ENCODE measurements at regions not wholly inside any gene's neighbourhood (a gene's known extent, or its start where the extent isn't known, plus 50 kb on each side); places are given as distances from the start of the nearest gene placed in this dataset.
A peak's percentile ranks its signal among the peaks of the same experiment; 100 is the strongest.

- no peaks in the 10 kb centered on the region for H3K4me1 ChIP-seq (ENCODE audit: insufficient read depth, insufficient read length)
- H3K9ac ChIP-seq (ENCODE audit: insufficient read length, low read depth), result no peak overlapping the region
Observed at GRCh38 chr3:42028474-42028873, 62.7 kb upstream of the TRAK1 start.

GRCh38 chr3:42027571-42027970 lies 63.6 kb upstream of the TRAK1 start:
- Histone ChIP-seq H3K36me3 (ENCODE audit: insufficient read depth, insufficient read length, low read length) (no peaks in the 10 kb centered on the region), H3K4me3 (ENCODE audit: insufficient read length, low read depth) (no peak overlapping the region), H3K27me3 (ENCODE audit: insufficient read depth, insufficient read length) (no peaks in the 10 kb centered on the region), H3K4me1 (ENCODE audit: insufficient read depth, insufficient read length) (no peaks in the 10 kb centered on the region), H3K9ac (ENCODE audit: insufficient read length, low read depth) (no peak overlapping the region), H3K9me3 (ENCODE audit: insufficient read depth, low read length) (no peaks in the 10 kb centered on the region)
- TF ChIP-seq YY1 (IDR thresholded peaks at IDR 0.05; ENCODE audit: insufficient read depth, insufficient read length), result no peak
- TF ChIP-seq SUZ12 (IDR thresholded peaks at IDR 0.05; ENCODE audit: extremely low read depth, insufficient read depth, insufficient read length), result no peak
- no peak for TF ChIP-seq ZNF274 (IDR thresholded peaks at IDR 0.05; ENCODE audit: low read depth, low read length)
- DNase-seq (ENCODE audit: low read depth, low spot score), result no peak

More at GRCh38 chr3:42028474-42028873, 62.7 kb upstream of the TRAK1 start:
- no peak for DNase-seq (ENCODE audit: low read depth, low spot score)
- Histone ChIP-seq H3K9me3 (ENCODE audit: insufficient read depth, low read length) (no peaks in the 10 kb centered on the region), H3K36me3 (ENCODE audit: insufficient read depth, insufficient read length, low read length) (no peaks in the 10 kb centered on the region), H3K4me3 (ENCODE audit: insufficient read length, low read depth) (no peak overlapping the region), H3K27me3 (ENCODE audit: insufficient read depth, insufficient read length) (no peaks in the 10 kb centered on the region)
- TF ChIP-seq SUZ12 (IDR thresholded peaks at IDR 0.05; ENCODE audit: extremely low read depth, insufficient read depth, insufficient read length), result no peak
- TF ChIP-seq ZNF274 (IDR thresholded peaks at IDR 0.05; ENCODE audit: low read depth, low read length), result no peak
- TF ChIP-seq YY1 (IDR thresholded peaks at IDR 0.05; ENCODE audit: insufficient read depth, insufficient read length), result no peak

- no peaks in the 10 kb centered on the region for H3K4me1 ChIP-seq (ENCODE audit: insufficient read depth, insufficient read length)
- no peaks in the 10 kb centered on the region for H3K27me3 ChIP-seq (ENCODE audit: insufficient read depth, insufficient read length)
- no peak overlapping the region for H3K4me3 ChIP-seq (ENCODE audit: insufficient read length, low read depth)
- no peaks in the 10 kb centered on the region for H3K9me3 ChIP-seq (ENCODE audit: insufficient read depth, low read length)
- H3K36me3 ChIP-seq (ENCODE audit: insufficient read depth, insufficient read length, low read length), result no peaks in the 10 kb centered on the region
- H3K9ac ChIP-seq (ENCODE audit: insufficient read length, low read depth), result peak overlapping the region; percentile 52
- no peak for TF ChIP-seq SUZ12 (IDR thresholded peaks at IDR 0.05; ENCODE audit: extremely low read depth, insufficient read depth, insufficient read length)
- no peak for TF ChIP-seq YY1 (IDR thresholded peaks at IDR 0.05; ENCODE audit: insufficient read depth, insufficient read length)
- TF ChIP-seq ZNF274 (IDR thresholded peaks at IDR 0.05; ENCODE audit: low read depth, low read length), result no peak
- DNase-seq (ENCODE audit: low read depth, low spot score), result peak; percentile 88
Observed at GRCh38 chr3:42025370-42026138, 63.7 kb upstream of the ULK4 start.

- no peak for DNase-seq (ENCODE audit: low read depth, low spot score)
- Histone ChIP-seq H3K36me3 (ENCODE audit: insufficient read depth, insufficient read length, low read length) (no peaks in the 10 kb centered on the region), H3K4me3 (ENCODE audit: insufficient read length, low read depth) (no peak overlapping the region), H3K4me1 (ENCODE audit: insufficient read depth, insufficient read length) (no peaks in the 10 kb centered on the region), H3K27me3 (ENCODE audit: insufficient read depth, insufficient read length) (no peaks in the 10 kb centered on the region), H3K9me3 (ENCODE audit: insufficient read depth, low read length) (no peaks in the 10 kb centered on the region), H3K9ac (ENCODE audit: insufficient read length, low read depth) (peak overlapping the region; percentile 36)
- TF ChIP-seq YY1 (IDR thresholded peaks at IDR 0.05; ENCODE audit: insufficient read depth, insufficient read length) (no peak), SUZ12 (IDR thresholded peaks at IDR 0.05; ENCODE audit: extremely low read depth, insufficient read depth, insufficient read length) (no peak), ZNF274 (IDR thresholded peaks at IDR 0.05; ENCODE audit: low read depth, low read length) (no peak)
Observed at GRCh38 chr3:42024591-42025351, 62.9 kb upstream of the ULK4 start.

GRCh38 chr3:42023380-42023779 lies 61.5 kb upstream of the ULK4 start:
- Histone ChIP-seq H3K9me3 (ENCODE audit: insufficient read depth, low read length) (no peaks in the 10 kb centered on the region), H3K36me3 (ENCODE audit: insufficient read depth, insufficient read length, low read length) (no peaks in the 10 kb centered on the region), H3K4me3 (ENCODE audit: insufficient read length, low read depth) (no peak overlapping the region), H3K9ac (ENCODE audit: insufficient read length, low read depth) (no peak overlapping the region), H3K4me1 (ENCODE audit: insufficient read depth, insufficient read length) (no peaks in the 10 kb centered on the region), H3K27me3 (ENCODE audit: insufficient read depth, insufficient read length) (no peaks in the 10 kb centered on the region)
- TF ChIP-seq ZNF274 (IDR thresholded peaks at IDR 0.05; ENCODE audit: low read depth, low read length), result no peak
- no peak for TF ChIP-seq SUZ12 (IDR thresholded peaks at IDR 0.05; ENCODE audit: extremely low read depth, insufficient read depth, insufficient read length)
- TF ChIP-seq YY1 (IDR thresholded peaks at IDR 0.05; ENCODE audit: insufficient read depth, insufficient read length), result no peak
- DNase-seq (ENCODE audit: low read depth, low spot score), result no peak

GRCh38 chr3:42022355-42022754 lies 60.5 kb upstream of the ULK4 start:
- no peak for DNase-seq (ENCODE audit: low read depth, low spot score)
- H3K9ac ChIP-seq (ENCODE audit: insufficient read length, low read depth), result no peak overlapping the region
- H3K4me3 ChIP-seq (ENCODE audit: insufficient read length, low read depth), result no peak overlapping the region
- TF ChIP-seq YY1 (IDR thresholded peaks at IDR 0.05; ENCODE audit: insufficient read depth, insufficient read length), result no peak
- no peak for TF ChIP-seq SUZ12 (IDR thresholded peaks at IDR 0.05; ENCODE audit: extremely low read depth, insufficient read depth, insufficient read length)
- TF ChIP-seq ZNF274 (IDR thresholded peaks at IDR 0.05; ENCODE audit: low read depth, low read length), result no peak
- H3K4me1 ChIP-seq (ENCODE audit: insufficient read depth, insufficient read length), result no peaks in the 10 kb centered on the region
- no peaks in the 10 kb centered on the region for H3K36me3 ChIP-seq (ENCODE audit: insufficient read depth, insufficient read length, low read length)
- no peaks in the 10 kb centered on the region for H3K27me3 ChIP-seq (ENCODE audit: insufficient read depth, insufficient read length)
- H3K9me3 ChIP-seq (ENCODE audit: insufficient read depth, low read length), result no peaks in the 10 kb centered on the region

GRCh38 chr3:42020684-42021307 lies 58.9 kb upstream of the ULK4 start:
- H3K4me3 ChIP-seq (ENCODE audit: insufficient read length, low read depth), result no peak overlapping the region
- no peak for DNase-seq (ENCODE audit: low read depth, low spot score)

More at GRCh38 chr3:42020684-42021307, 58.9 kb upstream of the ULK4 start:
- Histone ChIP-seq H3K27me3 (ENCODE audit: insufficient read depth, insufficient read length) (no peaks in the 10 kb centered on the region), H3K36me3 (ENCODE audit: insufficient read depth, insufficient read length, low read length) (peaks cover 4% of the 10 kb centered on the region), H3K4me1 (ENCODE audit: insufficient read depth, insufficient read length) (no peaks in the 10 kb centered on the region), H3K9ac (ENCODE audit: insufficient read length, low read depth) (no peak overlapping the region), H3K9me3 (ENCODE audit: insufficient read depth, low read length) (no peaks in the 10 kb centered on the region)
- no peak for TF ChIP-seq SUZ12 (IDR thresholded peaks at IDR 0.05; ENCODE audit: extremely low read depth, insufficient read depth, insufficient read length)
- no peak for TF ChIP-seq YY1 (IDR thresholded peaks at IDR 0.05; ENCODE audit: insufficient read depth, insufficient read length)
- TF ChIP-seq ZNF274 (IDR thresholded peaks at IDR 0.05; ENCODE audit: low read depth, low read length), result no peak
